HG02678 (cell line): ENCODE measurements at regions not wholly inside any gene's neighbourhood (a gene's known extent, or its start where the extent isn't known, plus 50 kb on each side); places are given as distances from the start of the nearest gene placed in this dataset.

ENCODE experiments used
- ATAC-seq: cut with Tn5 transposase; IDR thresholded peaks from one replicate; pipeline ENCODE4 v1.9.1; 2021; ENCODE audit warnings: mild to moderate bottlenecking, moderate library complexity; ENCODE audit not compliant: unreplicated experiment

GRCh38 chr18:10056506-10056905 is 142.7 kb downstream of the VAPA start:
- ATAC-seq: no peak

- no peak for ATAC-seq
Observed at GRCh38 chr18:10057401-10057893, 143.6 kb downstream of the VAPA start.

DNA sequence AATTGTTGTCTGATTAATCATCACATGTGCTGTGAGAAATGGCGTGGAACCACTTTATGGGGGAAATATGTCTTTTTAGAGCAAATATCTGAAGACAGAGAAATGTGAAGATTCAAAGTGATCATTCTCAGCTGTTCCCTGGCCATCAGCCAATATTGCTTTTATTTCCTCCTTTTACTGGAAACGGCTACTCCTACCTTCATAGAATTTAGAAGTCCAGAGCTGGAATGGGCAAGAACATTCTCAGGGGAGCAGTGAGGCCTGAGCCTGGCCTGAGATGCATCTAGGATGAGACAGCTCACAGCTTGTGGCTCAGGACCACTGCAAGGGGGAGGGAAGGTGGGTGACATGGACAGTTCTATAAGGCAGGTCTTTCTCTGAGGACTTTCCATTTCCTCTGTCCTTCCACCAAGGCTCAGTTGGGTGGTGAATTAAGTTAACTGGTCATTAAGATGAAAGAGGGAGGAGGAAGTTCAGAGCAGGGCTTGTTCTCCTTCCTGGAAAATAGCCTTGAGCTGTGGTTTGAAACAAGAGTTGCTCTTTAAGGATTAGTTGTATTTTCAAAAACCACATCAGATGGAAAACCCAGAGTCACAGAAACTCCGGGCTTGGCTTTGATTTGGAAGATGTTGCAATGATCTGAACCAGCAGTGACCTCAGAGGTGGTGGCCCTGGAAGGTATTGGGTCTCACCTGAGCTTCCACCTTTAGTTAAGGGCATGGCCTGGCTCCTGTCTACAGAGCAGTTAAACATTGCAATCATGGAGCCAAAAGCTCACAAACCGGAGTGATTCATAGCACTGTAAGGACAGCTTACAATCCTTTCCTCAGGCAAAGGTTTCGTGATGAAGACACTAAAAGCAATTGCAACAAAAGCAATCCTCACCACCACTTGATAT is 144.3 kb downstream of the VAPA start:
- ATAC-seq: no peak

DNA sequence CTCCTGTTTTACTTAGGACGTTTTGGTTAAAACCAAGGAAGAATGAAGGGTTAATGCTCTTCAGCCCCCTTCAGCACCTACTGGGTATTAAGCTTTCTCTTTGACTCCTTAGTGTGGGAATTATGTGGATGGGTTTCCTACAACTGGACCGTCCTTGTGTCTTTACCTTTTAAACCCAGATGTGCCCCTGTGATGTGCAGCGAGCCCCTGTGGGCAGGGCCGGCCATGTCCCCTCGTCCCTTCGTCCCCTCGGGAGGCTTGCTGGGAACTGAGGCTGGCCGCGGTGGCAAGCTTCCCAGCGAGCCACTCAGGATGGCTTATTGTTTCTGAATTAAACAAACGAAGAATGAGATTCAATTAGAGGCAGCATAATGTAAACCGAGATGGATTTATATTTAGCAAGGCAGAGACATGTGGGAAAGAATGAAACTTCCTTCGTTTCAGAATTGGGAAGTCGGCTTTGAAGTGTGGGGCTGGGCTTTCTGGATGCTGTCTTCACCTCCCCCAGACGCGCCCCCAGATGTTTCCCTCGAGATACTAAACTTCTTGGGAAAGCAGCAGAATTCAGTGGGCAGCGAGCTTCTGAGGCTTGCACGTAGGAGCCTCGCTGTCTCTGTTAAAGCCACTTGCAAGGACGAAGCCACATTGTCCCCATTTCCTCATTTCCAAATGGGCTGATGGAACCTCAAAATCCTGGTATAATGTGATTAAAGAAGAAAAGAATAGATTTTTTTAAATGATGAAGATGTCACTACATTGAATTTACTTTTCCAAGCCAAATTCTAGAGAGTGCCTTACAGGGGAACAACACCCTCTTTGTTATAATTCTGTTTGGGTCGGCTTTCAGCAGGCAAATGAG is 146.0 kb downstream of the VAPA start:
- no peak for ATAC-seq

- no peak for ATAC-seq
Observed at GRCh38 chr18:10060469-10060782, 146.6 kb downstream of the VAPA start.

- ATAC-seq: no peak
Observed at GRCh38 chr18:10060841-10061240, 147.0 kb downstream of the VAPA start.

GRCh38 chr18:10061566-10062140 is 147.8 kb downstream of the VAPA start:
- ATAC-seq: no peak

DNA sequence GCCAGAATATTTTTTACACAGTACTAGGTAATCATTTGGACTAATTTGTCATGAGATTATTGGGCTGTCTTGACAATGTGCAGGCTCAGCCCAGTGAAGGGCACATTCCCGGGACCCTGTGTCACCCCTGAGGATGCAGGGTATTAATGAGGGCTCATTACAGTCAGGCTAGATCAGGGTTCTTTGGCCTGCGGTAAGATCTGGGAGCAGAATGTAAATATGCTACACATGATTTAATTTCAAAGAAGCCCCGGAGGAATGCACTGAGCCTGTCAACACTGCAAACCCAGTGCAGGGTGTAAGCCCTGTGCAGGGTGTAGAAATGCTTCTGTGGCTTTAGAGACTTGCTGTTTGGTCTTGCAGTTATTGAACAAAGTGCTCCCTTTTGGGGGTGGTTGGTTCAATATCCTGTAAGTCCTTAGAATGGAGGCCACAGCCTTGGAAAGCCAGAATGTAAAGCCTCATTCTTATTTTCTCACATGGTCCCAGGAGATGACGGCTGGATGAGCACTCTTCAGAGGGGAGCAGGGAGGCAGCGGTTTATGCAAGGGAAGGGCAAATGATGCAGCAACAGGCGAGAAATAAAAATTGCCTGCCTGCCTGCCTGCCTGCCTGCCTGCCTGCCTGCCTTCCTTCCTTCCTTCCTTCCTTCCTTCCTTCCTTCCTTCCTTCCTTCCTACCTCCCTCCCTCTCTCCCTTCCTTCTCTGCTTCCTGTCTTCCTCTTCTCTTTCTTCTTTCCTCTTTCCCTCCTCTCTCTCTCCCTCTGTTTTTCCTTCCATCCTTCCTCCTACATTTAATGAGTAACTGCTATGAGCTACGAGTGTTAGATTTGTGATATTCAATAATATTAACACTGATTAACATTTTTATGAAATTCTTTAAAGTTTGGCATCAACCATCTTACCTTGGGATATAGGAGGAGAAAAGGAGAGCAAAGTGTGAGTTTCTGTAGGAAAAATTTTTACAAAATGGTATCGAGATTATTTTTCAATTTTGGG is 148.8 kb downstream of the VAPA start:
- ATAC-seq: no peak

DNA sequence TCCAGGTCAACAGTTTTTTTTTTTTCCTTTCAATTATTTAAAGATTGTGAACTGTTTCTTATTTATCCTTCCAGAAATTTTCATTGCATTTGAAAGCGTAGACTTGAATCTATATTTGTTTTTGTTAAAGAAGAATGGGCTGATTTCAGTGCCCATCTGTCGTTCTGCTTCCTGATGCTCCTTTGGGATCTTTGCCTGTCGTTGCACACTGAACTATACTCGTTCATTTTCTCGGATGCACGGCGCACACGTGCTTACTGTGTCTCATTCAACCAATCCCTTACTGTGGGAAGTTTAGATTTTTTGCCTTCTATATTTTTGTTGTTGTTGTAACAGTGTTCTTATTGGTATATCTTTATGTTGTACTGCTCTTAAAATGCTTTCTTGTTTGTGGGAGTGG is 149.7 kb downstream of the VAPA start:
- ATAC-seq: no peak

DNA sequence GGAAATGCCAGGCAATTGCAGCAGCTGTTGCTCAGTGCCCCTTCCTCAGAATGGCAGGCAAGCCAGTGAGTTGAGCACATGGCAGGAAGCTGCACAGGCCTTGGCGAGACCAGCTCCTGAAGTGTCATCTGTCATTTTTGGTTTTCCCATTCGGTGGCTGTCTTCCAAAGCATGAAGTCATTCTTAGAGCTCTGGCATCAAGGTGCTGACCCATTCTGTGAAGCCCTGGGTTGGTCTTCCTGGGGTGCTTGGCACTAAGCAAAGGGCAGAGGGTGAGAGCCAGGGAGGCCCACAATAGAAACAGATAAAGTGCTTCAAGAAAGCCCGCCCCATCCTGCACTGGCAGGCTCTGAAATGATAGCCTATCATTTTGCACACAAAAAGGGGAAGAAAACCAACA is 150.5 kb downstream of the VAPA start:
- no peak for ATAC-seq

DNA sequence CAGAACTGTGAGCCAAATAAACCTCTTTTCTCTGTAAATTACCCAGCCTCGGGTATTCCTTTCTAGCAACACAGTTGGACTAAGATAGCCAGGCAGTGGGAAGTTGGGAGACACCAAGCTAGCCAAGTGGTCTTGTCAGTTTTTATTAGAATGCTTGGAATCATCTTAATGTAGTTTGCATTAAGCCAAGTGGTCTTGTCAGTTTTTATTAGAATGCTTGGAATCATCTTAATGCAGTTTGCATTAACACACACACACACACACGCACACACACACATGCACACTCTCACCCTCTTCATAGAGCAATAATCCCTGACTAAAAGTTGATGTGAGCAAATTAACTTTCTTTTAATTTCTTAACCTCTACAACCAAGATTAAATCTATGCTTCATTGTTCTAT is 151.5 kb downstream of the VAPA start:
- no peak for ATAC-seq

DNA sequence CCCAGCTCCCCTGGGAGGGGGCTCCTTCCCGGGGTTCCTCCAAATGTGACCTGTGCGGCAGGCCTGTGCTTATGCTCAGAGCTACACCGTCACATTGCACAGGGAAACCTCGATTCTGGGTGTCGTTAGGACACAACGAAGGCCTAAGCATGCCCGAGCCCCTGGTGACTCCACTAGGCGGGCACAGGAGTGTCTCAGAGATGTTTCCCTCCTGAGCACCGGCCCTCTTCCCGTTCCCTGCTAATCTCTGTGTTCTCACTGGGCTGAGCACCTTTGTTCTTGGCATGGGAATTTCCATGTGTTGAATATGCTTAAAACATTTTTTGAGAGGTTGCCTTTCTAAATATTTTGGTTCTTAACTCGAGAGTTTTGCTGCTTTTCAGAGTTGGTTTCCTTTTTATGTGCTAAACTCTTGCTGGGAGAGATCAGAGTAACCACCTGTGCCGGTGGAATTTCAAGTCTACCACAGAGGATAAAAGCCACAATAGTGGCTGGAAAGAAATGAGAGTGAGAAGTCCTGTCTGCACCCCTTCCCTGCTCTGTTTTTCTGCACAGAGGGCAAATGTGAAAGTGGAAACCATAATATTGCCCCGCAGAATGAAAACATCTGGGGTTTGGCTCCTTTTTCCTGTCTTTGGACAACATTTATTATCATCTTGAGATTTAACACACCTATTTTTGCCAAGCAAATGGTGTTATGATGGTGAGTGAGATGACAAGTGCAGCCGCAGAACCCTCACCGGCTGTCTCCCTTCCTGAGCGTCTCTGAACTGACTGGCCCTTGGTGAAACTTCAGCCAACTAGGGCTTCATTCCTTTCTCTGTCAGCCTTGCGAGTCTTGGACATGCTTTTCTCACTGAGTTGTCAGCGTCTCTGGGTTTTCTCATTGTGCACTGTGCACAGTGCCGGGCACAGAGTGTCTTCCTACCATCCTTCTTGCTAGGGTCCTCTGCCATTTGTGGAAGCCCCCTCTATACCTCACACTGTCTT is 154.1 kb downstream of the VAPA start:
- no peak for ATAC-seq

- ATAC-seq: no peak
Observed at GRCh38 chr18:10068766-10069567, 155.2 kb downstream of the VAPA start.

DNA sequence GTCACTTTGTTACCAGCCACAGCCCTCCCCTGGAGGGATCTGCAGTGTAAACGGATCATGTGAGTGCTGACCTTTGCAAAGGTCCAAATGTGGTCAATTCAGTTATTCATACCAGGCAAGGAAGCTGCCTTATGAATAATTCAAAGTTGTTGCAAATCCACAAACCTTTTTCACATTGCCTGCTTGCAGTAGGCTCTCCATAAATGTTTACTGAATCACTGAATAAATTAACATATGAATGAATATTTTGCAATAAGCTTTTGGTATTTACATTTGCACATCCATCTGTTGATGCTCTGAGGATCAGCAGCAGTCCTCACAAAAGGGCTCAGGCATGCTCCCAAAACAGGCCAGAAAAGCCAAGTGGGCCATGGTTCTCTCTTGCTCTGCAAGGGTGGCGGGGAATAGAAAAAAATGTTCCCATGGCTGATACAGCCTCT is 156.8 kb downstream of the VAPA start:
- no peak for ATAC-seq

GRCh38 chr18:10072671-10073175 is 158.9 kb downstream of the VAPA start:
- no peak for ATAC-seq

GRCh38 chr18:10074110-10074509 is 160.3 kb downstream of the VAPA start:
- no peak for ATAC-seq

DNA sequence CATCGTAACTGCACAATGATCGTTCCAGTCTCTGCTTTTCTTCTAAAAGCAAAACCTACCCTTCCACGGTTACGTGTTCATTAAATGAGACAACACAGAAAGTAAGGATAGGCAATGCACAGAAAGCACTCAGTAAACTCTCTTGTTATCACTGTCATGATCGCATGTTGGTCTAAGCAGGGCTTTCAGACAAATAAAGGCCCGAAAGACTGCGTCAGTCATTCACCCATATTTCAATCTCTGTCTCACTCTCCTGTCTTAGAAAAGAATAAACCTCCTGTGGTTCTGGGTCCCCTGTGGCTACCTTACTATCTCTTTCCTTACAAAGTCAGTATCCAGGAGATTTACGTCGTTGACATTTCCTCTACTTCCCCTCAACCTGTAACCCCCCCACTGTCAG is 160.9 kb downstream of the VAPA start:
- no peak for ATAC-seq

GRCh38 chr18:10076502-10077030 is 162.8 kb downstream of the VAPA start:
- ATAC-seq: no peak
